Adrenal gland (tissue), 9 donors: ENCODE measurements at regions not wholly inside any gene's neighbourhood (a gene's known extent, or its start where the extent isn't known, plus 50 kb on each side); places are given as distances from the start of the nearest gene placed in this dataset.

Experiments used
- DNase-seq, 7 donors: peaks; one replicate each; pipeline ENCODE4 v3.0.0-alpha.2; 2019 to 2020
- H3K27ac ChIP-seq, 5 donors: fragments of 200-600 bp; sonication (generic) in 4 of 5; 1 replicate in 3 of 5; 2 replicates in 2 of 5; pipeline versions ENCODE4 v1.5.1 to v1.8.0; 2016 to 2020; ENCODE audit warnings: mild to moderate bottlenecking in 1 of 5
- H3K27me3 ChIP-seq: fragments of 200-600 bp; 2 replicates; pipeline ENCODE4 v1.8.0; 2021
- H3K36me3 ChIP-seq, 2 donors: fragments of 200-600 bp; replicated peaks in 1 of 2; 1 replicate in 1 of 2; 2 replicates in 1 of 2; pipeline versions ENCODE4 v1.5.1 to v1.8.0; 2018 to 2022
- H3K4me1 ChIP-seq, 2 donors: fragments of 200-600 bp; replicated peaks in 1 of 2; 1 replicate in 1 of 2; 2 replicates in 1 of 2; pipeline versions ENCODE4 v1.5.1 to v1.8.0; 2018 to 2021
- H3K4me3 ChIP-seq, 4 donors: fragments of 200-600 bp; sonication (generic) in 3 of 4; one replicate each; pipeline ENCODE4 v1.5.1; 2016 to 2018
- H3K9me3 ChIP-seq, 3 donors: fragments of 200-600 bp; sonication (generic) in 1 of 3; replicated peaks in 1 of 3; 1 replicate in 2 of 3; 2 replicates in 1 of 3; pipeline versions ENCODE4 v1.5.1 to v1.8.0; 2016 to 2021
- CTCF ChIP-seq, 6 experiments: fragments of 450-650 bp in 4 of 6; fragments of 200-600 bp in 2 of 6; sonication (generic) in 1 of 6; IDR thresholded peaks; 1 replicate in 5 of 6; 2 replicates in 1 of 6; pipeline versions ENCODE4 v1.5.1 to v1.8.0; 2016 to 2021; ENCODE audit warnings: antibody characterized with exemption in 6 of 6, mild to moderate bottlenecking in 2 of 6, moderate library complexity in 1 of 6
- POLR2A ChIP-seq, 2 donors: fragments of 450-650 bp; IDR thresholded peaks; one replicate each; pipeline ENCODE4 v1.6.1; 2017; ENCODE audit warnings: antibody characterized with exemption in 2 of 2, mild to moderate bottlenecking in 2 of 2, moderate library complexity in 1 of 2
- WGBS, 4 donors: extraction: QIAGEN DNeasy Blood & Tissue Kit in 2 of 4; methylation state at CpG; one replicate each; pipeline versions ENCODE4 v1.1.5 to v1.1.7; 2013 to 2017; 5-methylcytosine and 5-hydroxymethylcytosine counted together
- intact Hi-C, 2 donors: fragments of 100-400 bp; cut with DNase I; formaldehyde crosslinking; loops; one replicate each; pipeline versions ENCODE4 v1.14.1 to v1.15.0; 2022 to 2023
- donor health status: healthy with polysubstance abuse.
- donor health status: Bipolar disorder and iron deficiency.
- donor health status: DM: yes; HTN: yes; CAD: no.
- donor health status: DM: no; HTN: no; CAD: no.
- donor health status: DM: no; HTN: no; CAD: no.

- 70 to 78% (median 73%) methylated on average over 13 of the region's 13 CpGs for WGBS, 4 donors
- DNase-seq = no peak
- intact Hi-C loops = no loop called here
These were observed 110.2 kb downstream of the XRCC2 start for GRCh38 chr7:152565731-152566130.

GRCh38 chr7:152564656-152565250 is 111.2 kb downstream of the XRCC2 start:
- intact Hi-C loops = no loop called here
- no peak overlapping the region for H3K4me3 ChIP-seq
- H3K4me1 ChIP-seq = no peaks in the 10 kb centered on the region
- 74 to 79% (median 76%) methylated on average over 8 of the region's 8 CpGs for WGBS, 4 donors
- no peaks in the 10 kb centered on the region for H3K9me3 ChIP-seq
- no peak overlapping the region for H3K27ac ChIP-seq
- no peaks in the 10 kb centered on the region for H3K27me3 ChIP-seq
- no peak for DNase-seq
- H3K36me3 ChIP-seq = no peaks in the 10 kb centered on the region
- TF ChIP-seq POLR2A (IDR thresholded peaks at IDR 0.05) (no peak), CTCF (IDR thresholded peaks at IDR 0.05) (no peak)

More at GRCh38 chr7:152565731-152566130, 110.2 kb downstream of the XRCC2 start:
- no peaks in the 10 kb centered on the region for H3K9me3 ChIP-seq
- no peaks in the 10 kb centered on the region for H3K4me1 ChIP-seq
- no peak overlapping the region for H3K4me3 ChIP-seq
- H3K27me3 ChIP-seq = no peaks in the 10 kb centered on the region
- no peak overlapping the region for H3K27ac ChIP-seq
- no peaks in the 10 kb centered on the region for H3K36me3 ChIP-seq
- TF ChIP-seq POLR2A (IDR thresholded peaks at IDR 0.05) (no peak), CTCF (IDR thresholded peaks at IDR 0.05) (no peak)

- 82 to 91% (median 88%) methylated on average over 20 of the region's 20 CpGs for WGBS, 4 donors
- H3K36me3 ChIP-seq = no peaks in the 10 kb centered on the region
- no peak for TF ChIP-seq POLR2A (IDR thresholded peaks at IDR 0.05)
- no peak for DNase-seq
- no peaks in the 10 kb centered on the region for H3K9me3 ChIP-seq
- no peak overlapping the region for H3K4me3 ChIP-seq
- no peaks in the 10 kb centered on the region for H3K27me3 ChIP-seq
- no peak overlapping the region for H3K27ac ChIP-seq
- H3K4me1 ChIP-seq = no peaks in the 10 kb centered on the region
- intact Hi-C loops = no loop called here
These were observed 119.8 kb downstream of the XRCC2 start for GRCh38 chr7:152556013-152556755.

- no peak for TF ChIP-seq POLR2A (IDR thresholded peaks at IDR 0.05)
- no peak for TF ChIP-seq CTCF (IDR thresholded peaks at IDR 0.05)
- H3K36me3 ChIP-seq = no peaks in the 10 kb centered on the region
- DNase-seq = no peak
- H3K9me3 ChIP-seq = no peaks in the 10 kb centered on the region
- intact Hi-C loops = no loop called here
- H3K27ac ChIP-seq = no peak overlapping the region
- no peak overlapping the region for H3K4me3 ChIP-seq
- H3K27me3 ChIP-seq = no peaks in the 10 kb centered on the region
- 69 to 85% (median 77%) methylated on average over 15 to 17 of the region's 17 CpGs for WGBS, 4 donors
- H3K4me1 ChIP-seq = no peaks in the 10 kb centered on the region
These were observed 118.0 kb upstream of the KMT2C start for GRCh38 chr7:152553671-152554317.
